Duodenal mucosa (tissue), 2 donors: ENCODE measurements at regions not wholly inside any gene's neighbourhood (a gene's known extent, or its start where the extent isn't known, plus 50 kb on each side); places are given as distances from the start of the nearest gene placed in this dataset.
"Not testable (repeated sequence)": the region's sequence is repeated elsewhere in the genome, so short reads cannot be mapped to it uniquely, and the experiment has no call there.

Experiments used
- H3K27ac ChIP-seq: one replicate; pipeline ENCODE4 v1.7.0; 2013; ENCODE audit warnings: low read depth, low read length
- H3K27me3 ChIP-seq, 2 donors: one replicate each; pipeline ENCODE4 v1.7.0; 2013; ENCODE audit warnings: low read length in 2 of 2, control low read depth in 1 of 2; ENCODE audit not compliant: insufficient read depth in 2 of 2, control insufficient read depth in 1 of 2
- H3K36me3 ChIP-seq, 2 donors: one replicate each; pipeline ENCODE4 v1.7.0; 2013; ENCODE audit warnings: low read length in 2 of 2, control low read depth in 1 of 2; ENCODE audit not compliant: insufficient read depth in 2 of 2, control insufficient read depth in 1 of 2
- H3K4me1 ChIP-seq, 2 donors: one replicate each; pipeline ENCODE4 v1.7.0; 2013; ENCODE audit warnings: low read length in 2 of 2, control low read depth in 1 of 2; ENCODE audit not compliant: insufficient read depth in 2 of 2, control insufficient read depth in 1 of 2
- H3K4me3 ChIP-seq, 2 donors: one replicate each; pipeline ENCODE4 v1.7.0; 2013; ENCODE audit warnings: low read length in 2 of 2, low read depth in 1 of 2
- H3K9ac ChIP-seq, 2 donors: one replicate each; pipeline ENCODE4 v1.7.0; 2013; ENCODE audit warnings: low read length in 2 of 2, low read depth in 1 of 2
- H3K9me3 ChIP-seq, 2 donors: one replicate each; pipeline ENCODE4 v1.7.0; 2013; ENCODE audit warnings: low read length in 2 of 2, control low read depth in 1 of 2; ENCODE audit not compliant: control insufficient read depth in 1 of 2

DNA sequence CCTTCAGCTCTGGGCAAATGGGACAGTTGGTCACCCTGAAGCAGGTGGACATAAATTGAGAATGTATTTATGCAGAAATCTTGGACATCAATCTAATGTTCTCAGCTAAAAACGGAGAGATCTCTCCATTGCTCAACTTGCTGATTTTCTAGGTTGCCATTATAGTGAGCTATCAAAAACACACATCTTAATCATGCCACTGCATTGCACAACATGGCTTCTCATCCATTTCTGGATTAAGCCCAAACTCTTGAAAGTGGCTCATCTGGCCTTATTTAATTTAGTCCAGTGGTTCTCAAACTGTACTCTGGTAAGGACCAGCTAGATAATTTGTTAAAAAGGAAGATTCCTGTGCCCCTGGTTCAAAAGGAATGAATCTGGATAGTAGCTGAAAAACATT lies 324.9 kb upstream of the CITED2 start:
- Histone ChIP-seq H3K4me3 (no peak overlapping the region), H3K27me3 (no peaks in the 10 kb centered on the region), H3K9ac (no peak overlapping the region), H3K4me1 (no peaks in the 10 kb centered on the region), H3K36me3 (no peaks in the 10 kb centered on the region), H3K9me3 (no peaks in the 10 kb centered on the region), H3K27ac (no peak overlapping the region)

DNA sequence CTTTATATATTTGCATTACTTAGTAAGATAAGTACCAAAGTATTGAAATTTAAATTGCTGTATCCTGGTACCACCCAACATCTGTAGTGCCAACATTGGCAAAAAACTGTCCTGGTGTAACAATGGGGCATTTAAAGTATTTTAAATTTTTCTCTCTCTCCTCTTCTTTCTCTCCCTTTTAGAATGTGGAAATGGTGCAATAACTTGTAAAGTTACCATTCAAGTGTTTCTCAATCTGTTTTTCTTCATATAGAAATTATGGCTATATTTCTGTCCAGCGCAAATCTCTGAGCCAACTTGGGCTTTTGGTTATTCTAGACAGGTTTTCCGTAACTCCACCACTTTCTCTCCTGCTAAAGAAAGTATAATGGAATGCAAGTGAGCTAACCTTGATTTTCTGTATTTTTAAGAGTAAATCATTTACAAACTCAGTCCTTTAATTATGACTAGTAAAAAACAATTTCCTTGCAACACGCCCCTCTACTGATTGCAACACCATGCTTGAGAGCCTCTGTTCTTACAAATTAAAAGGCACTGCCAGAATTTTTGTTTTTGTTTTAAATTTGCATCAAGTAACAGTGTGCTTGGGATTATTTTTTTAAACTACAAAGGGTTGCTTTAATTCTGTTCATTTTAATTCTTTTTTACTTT lies 324.2 kb upstream of the CITED2 start:
- Histone ChIP-seq H3K9ac (no peak overlapping the region), H3K4me1 (no peaks in the 10 kb centered on the region), H3K4me3 (no peak overlapping the region), H3K27me3 (no peaks in the 10 kb centered on the region), H3K9me3 (no peaks in the 10 kb centered on the region), H3K36me3 (no peaks in the 10 kb centered on the region), H3K27ac (no peak overlapping the region)

DNA sequence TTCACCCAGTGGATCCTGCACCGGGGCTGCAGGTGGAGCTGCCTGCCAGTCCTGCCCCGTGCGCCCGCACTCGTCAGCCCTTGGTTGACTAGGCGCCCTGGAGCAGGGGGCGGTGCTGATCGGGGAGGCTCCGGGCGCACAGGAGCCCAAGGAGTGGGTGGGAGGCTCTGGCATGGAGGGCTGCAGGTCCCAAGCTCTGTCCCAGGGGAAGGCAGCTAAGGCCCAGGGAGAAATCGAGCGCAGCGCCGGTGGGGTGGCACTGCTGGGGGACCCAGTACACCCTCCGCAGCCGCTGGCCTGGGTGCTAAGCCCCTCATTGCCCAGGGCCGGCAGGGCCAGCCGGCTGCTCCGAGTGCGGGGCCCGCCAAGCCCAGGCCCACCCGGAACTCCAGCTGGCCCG lies 323.4 kb upstream of the CITED2 start:
- not testable (repeated sequence) for H3K9me3 ChIP-seq, H3K4me3 ChIP-seq, H3K27me3 ChIP-seq, H3K36me3 ChIP-seq, H3K27ac ChIP-seq, H3K4me1 ChIP-seq, H3K9ac ChIP-seq

DNA sequence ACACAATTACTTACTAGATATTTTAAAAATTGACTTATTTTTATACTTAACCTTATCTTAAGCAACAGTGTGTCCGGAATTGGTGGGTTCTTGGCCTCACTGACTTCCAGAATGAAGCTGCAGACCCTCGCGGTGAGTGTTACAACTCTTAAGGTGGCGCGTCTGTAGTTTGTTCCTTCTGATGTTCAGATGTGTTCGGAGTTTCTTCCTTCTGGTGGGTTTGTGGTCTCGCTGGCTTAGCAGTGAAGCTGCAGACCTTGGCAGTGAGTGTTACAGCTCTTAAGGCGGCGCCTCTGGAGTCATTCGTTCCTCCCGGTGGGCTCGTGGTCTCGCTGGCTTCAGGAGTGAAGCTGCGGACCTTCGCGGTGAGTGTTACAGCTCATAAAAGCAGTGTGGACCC lies 322.5 kb upstream of the CITED2 start:
- not testable (repeated sequence) for H3K4me1 ChIP-seq, H3K27ac ChIP-seq, H3K9me3 ChIP-seq, H3K9ac ChIP-seq, H3K27me3 ChIP-seq, H3K36me3 ChIP-seq, H3K4me3 ChIP-seq

DNA sequence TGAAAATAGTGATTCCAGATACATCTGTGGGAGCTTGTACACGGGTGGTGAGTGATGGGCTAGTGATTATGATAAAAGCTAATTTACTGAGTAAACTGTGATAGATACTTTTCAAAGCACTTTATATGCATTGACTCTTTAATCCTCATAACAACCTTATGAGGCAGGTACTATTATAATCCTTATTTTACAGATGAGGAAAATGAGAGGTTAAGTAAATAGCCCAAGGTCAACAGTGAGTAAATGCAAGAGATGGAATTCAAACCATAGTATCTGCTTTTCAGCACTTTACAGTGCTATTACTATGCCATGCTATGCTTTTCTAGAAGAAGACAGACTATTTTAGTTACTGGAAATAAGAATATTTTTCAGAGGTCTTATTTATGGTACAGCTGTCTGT lies 320.9 kb upstream of the CITED2 start:
- H3K9ac ChIP-seq, result no peak overlapping the region
- H3K4me3 ChIP-seq, result no peak overlapping the region
- H3K27ac ChIP-seq, result no peak overlapping the region
- no peaks in the 10 kb centered on the region for H3K27me3 ChIP-seq
- H3K9me3 ChIP-seq, result no peaks in the 10 kb centered on the region
- H3K36me3 ChIP-seq, result no peaks in the 10 kb centered on the region
- H3K4me1 ChIP-seq, result no peaks in the 10 kb centered on the region

DNA sequence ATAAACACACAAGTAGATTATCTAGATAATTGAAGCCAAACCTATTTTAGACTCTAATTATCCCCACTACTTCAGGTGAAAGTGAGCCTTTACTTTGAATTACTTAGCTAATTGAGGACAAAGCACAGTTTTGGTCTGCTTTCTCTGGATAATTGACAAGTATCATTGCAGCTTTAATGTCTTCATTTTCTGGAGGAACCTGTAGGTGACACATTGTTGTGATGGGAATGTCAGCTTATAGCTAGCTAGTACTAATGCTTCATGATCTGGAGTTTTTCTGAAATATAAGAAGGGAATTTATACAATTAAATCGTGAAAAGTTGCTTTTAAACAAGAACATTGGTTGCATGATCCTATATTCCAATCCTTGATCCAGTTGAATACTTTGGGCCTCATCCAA lies 319.3 kb upstream of the CITED2 start:
- H3K9ac ChIP-seq, result no peak overlapping the region
- no peaks in the 10 kb centered on the region for H3K4me1 ChIP-seq
- H3K9me3 ChIP-seq, result no peaks in the 10 kb centered on the region
- H3K4me3 ChIP-seq, result no peak overlapping the region
- H3K36me3 ChIP-seq, result no peaks in the 10 kb centered on the region
- H3K27me3 ChIP-seq, result no peaks in the 10 kb centered on the region
- no peak overlapping the region for H3K27ac ChIP-seq

DNA sequence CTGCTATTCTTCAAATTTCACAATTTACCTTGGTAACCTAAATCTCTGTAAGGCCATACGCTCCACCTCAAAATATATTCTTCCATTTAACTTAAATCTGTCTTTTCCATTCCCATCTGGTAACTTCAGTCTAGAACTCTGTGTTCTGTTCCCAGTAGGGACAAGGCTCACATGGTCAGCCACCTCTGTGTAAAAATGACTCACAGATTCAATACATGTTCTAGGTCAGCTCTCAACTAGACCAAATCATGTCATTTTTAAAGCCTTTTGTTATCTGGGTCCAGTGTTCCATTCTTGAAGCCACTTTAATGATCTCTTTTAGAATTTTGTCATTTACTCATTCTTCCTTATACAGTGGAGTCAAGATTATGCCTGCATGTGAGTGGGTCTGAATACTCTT lies 315.6 kb upstream of the CITED2 start:
- Histone ChIP-seq H3K9ac (no peak overlapping the region), H3K4me3 (no peak overlapping the region), H3K4me1 (no peaks in the 10 kb centered on the region), H3K27me3 (no peaks in the 10 kb centered on the region), H3K36me3 (no peaks in the 10 kb centered on the region), H3K27ac (no peak overlapping the region), H3K9me3 (no peaks in the 10 kb centered on the region)

DNA sequence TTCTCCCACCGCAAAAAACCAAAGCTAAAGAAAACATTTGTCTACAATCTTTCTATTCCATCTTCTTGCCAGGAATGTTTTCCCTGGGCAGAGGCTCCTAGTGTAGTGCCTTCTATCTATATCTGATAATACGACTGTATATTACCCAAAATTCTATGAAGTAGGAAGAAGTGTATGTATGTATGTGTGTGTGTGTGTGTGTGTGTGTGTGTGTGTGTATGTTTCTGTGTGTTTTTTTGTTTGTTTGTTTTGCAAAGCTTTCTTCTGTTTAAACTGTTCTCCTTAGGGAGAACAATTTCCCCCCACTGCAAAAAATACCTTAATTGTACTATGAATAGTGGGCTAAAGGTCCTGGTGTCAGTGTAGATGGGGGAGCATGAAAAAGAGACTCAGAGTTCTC lies 312.6 kb upstream of the CITED2 start:
- Histone ChIP-seq H3K4me3 (no peak overlapping the region), H3K9ac (no peak overlapping the region), H3K27ac (no peak overlapping the region), H3K36me3 (no peaks in the 10 kb centered on the region), H3K4me1 (no peaks in the 10 kb centered on the region), H3K27me3 (no peaks in the 10 kb centered on the region), H3K9me3 (no peaks in the 10 kb centered on the region)

DNA sequence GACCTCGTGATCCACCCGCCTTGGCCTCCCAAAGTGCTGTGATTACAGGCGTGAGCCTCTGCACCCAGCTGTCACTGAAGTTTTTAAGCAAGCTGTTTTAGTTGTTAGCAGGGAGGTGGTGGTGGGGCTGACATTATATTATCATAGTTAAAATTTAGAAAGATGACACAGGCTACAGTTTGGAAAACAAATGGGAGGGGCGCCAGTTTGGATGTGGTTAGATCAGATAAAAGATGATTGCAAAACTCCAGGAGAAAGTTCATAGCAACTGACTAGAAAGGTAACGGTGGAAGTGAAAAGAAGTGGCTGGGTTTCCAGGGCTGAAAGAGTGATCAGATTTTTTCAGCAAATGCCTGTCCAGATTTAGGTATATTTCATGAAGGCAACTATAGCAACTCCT lies 311.9 kb upstream of the CITED2 start:
- no peaks in the 10 kb centered on the region for H3K9me3 ChIP-seq
- no peak overlapping the region for H3K27ac ChIP-seq
- no peaks in the 10 kb centered on the region for H3K36me3 ChIP-seq
- no peak overlapping the region for H3K4me3 ChIP-seq
- no peaks in the 10 kb centered on the region for H3K4me1 ChIP-seq
- H3K27me3 ChIP-seq, result no peaks in the 10 kb centered on the region
- H3K9ac ChIP-seq, result no peak overlapping the region

DNA sequence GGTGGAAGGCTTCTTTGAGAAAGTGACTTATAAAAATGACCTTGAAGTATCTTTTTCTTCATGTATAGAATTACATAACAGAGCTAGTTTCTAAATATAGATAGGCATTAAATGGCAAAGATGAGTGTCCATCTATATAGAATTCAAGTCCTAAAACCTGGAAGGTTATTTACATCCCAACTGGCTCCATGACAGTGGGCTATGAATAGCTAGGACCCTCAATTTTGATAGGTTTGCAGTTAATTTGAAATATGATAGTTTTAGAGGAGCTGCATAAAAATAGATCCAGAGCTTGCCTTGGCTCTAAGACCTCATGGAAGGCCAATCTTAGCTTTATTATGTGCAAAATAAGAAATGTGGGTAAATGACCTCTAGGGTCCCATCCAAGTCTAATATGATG lies 310.6 kb upstream of the CITED2 start:
- Histone ChIP-seq H3K4me1 (no peaks in the 10 kb centered on the region), H3K27ac (no peak overlapping the region), H3K9ac (no peak overlapping the region), H3K9me3 (no peaks in the 10 kb centered on the region), H3K4me3 (no peak overlapping the region), H3K36me3 (no peaks in the 10 kb centered on the region), H3K27me3 (no peaks in the 10 kb centered on the region)

DNA sequence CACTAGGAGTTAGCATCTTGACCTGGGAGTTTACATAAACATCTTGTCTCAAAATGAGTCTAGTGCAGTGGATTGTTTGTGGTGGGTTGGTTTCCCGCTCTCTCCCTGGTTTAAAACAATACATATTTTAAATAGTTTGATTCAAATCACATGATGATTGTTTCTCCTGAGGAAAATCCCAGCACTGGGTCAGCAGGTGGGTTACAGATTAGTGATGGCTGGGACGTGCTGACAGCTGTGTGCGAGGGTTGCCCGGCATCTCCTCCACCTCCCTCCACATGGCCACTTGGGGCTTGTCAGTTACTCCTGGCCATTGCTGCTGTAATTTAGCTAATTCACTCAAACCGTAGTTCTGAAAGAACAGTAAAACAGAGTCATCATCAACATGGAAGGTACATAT lies 306.4 kb upstream of the CITED2 start:
- no peaks in the 10 kb centered on the region for H3K27me3 ChIP-seq
- no peak overlapping the region for H3K27ac ChIP-seq
- no peaks in the 10 kb centered on the region for H3K36me3 ChIP-seq
- no peak overlapping the region for H3K9ac ChIP-seq
- H3K4me3 ChIP-seq, result no peak overlapping the region
- H3K4me1 ChIP-seq, result no peaks in the 10 kb centered on the region
- no peaks in the 10 kb centered on the region for H3K9me3 ChIP-seq
